AG04449 (cell line): ENCODE measurements at regions not wholly inside any gene's neighbourhood (a gene's known extent, or its start where the extent isn't known, plus 50 kb on each side); places are given as distances from the start of the nearest gene placed in this dataset.

Experiments used
- CTCF ChIA-PET: fragments of 350-600 bp; formaldehyde crosslinking; extraction: SDS; loops from one replicate; lab custom pipeline; 2021; ENCODE audit warnings: antibody characterized with exemption; lab: Yijun Ruan, JAX
- POLR2A ChIA-PET: fragments of 400-600, 350-600 bp; formaldehyde crosslinking; extraction: SDS; loops from one replicate; lab custom pipeline; 2020; ENCODE audit warnings: antibody characterized with exemption, inconsistent platforms; lab: Yijun Ruan, JAX
- DNase-seq: peaks from one replicate; pipeline ENCODE4 v3.0.0-alpha.2; 2010; ENCODE audit warnings: low read depth, low spot score
- H3K4me3 ChIP-seq: 2 replicates; pipeline ENCODE4 v1.5.1; 2011; ENCODE audit warnings: low read depth, mild to moderate bottlenecking, control low read depth, low read length
- TF ChIP-seq, protein P1 (sequence below): IDR thresholded peaks from one replicate; pipeline ENCODE4 v1.5.1; 2011; ENCODE audit warnings: mild to moderate bottlenecking, moderate library complexity, low read length, control low read depth, inconsistent platforms; ENCODE audit not compliant: insufficient read depth; ENCODE audit errors: missing control alignments

DNA sequence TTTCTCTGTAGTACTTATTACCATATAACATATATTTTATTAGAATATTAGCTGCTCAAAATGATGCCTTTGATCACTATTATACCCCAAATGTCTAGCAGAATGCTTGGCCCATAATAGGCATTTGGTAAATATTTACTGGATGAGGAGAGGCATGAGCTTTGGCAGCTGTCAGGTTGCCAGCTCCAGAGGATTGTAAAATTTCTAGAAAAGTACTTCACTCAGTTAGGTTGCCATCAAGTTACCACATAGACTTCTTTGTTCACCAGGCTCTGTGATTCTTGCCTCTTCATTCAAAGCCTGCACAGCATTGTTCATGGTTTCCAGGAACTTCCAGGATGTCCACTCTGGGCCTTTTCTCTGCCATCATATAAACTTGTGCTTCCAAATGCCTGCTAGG, 582.8 kb downstream of the PDCD6IP start:
- TF ChIP-seq, protein P1, sequence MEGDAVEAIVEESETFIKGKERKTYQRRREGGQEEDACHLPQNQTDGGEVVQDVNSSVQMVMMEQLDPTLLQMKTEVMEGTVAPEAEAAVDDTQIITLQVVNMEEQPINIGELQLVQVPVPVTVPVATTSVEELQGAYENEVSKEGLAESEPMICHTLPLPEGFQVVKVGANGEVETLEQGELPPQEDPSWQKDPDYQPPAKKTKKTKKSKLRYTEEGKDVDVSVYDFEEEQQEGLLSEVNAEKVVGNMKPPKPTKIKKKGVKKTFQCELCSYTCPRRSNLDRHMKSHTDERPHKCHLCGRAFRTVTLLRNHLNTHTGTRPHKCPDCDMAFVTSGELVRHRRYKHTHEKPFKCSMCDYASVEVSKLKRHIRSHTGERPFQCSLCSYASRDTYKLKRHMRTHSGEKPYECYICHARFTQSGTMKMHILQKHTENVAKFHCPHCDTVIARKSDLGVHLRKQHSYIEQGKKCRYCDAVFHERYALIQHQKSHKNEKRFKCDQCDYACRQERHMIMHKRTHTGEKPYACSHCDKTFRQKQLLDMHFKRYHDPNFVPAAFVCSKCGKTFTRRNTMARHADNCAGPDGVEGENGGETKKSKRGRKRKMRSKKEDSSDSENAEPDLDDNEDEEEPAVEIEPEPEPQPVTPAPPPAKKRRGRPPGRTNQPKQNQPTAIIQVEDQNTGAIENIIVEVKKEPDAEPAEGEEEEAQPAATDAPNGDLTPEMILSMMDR, result no peak
- H3K4me3 ChIP-seq, result no peak overlapping the region
- POLR2A ChIA-PET, result no interaction called here
- no peak for DNase-seq
- CTCF ChIA-PET, result no interaction called here

DNA sequence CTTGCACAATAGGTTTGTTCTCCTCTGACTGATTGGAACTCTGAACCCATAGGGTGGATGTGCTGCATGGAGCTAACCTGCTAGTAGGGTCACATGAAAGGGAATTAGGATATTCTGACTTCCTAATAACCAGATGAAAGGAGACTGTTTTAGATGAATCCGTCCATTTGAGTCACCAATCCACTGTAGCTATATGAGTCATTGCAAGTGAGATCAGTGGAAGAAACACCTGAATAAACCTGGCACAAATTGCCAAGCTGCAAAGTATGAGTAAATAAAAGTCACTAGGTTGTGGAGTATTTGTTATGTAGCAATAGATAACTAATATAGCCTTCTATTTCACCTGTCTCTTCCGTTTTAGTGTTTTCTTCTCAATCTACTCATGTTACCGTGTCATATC, 584.4 kb downstream of the PDCD6IP start:
- CTCF ChIA-PET, result no interaction called here
- TF ChIP-seq, protein P1, result no peak
- POLR2A ChIA-PET, result no interaction called here
- no peak for DNase-seq
- no peak overlapping the region for H3K4me3 ChIP-seq

DNA sequence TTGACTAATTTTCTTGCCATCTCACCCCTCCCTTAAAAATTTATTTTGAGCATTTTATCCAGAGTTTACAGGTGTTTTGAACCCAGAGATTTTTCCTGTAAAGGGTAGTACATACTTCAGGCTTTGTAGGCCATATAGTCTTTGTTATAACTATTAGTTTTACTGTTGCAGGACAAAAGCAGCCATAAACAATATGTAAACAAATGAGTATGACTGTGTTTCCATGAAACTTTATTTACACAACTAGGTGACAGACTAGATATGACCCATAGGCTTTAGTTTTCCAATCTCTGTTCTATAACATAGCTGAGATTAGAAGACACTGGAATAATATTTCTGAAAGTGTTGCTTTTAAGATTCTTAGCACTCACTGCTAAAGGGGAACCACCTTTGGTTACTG, 587.9 kb downstream of the PDCD6IP start:
- no peak overlapping the region for H3K4me3 ChIP-seq
- no peak for DNase-seq
- TF ChIP-seq, protein P1, result no peak
- CTCF ChIA-PET, result interaction anchor here (1.3 kb wide), 1 partner anchor 406 kb away, joined by 3 read pairs; no protein-coding TSS in a partner anchor
- POLR2A ChIA-PET, result no interaction called here

DNA sequence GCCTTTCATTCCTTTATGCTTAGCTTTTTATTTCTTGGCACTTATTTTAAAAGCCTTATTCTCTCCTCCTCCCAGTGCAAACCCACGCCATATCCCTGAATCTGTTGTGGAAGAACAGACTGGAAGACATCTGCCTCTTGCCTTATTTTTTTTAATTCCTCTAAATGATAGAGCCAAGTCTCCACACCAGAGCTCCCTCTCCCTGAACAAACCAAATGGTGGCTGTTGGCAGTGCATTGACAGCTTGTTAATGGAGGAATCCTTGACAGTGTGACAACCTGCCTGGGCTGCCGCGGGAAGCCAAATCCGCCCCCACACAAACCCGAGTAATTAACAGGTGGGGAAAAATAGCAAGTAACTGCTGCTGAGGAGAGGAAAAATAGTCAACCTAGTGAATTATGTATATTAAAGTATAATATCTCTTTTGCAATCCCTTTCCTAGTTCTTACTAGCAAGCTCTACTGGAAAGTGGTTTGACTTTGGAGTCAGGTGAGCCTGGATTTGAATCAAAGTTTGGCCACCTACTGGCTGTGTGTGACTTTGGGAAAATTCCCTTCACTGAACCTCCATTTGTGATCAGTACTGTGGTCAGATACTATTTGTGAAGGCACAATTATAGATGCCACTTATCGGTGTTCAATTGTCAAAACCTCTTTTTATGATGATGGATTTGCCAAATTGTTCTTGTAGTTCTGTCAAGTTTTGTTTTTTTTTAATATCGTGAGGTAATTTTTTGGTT, 589.6 kb downstream of the PDCD6IP start:
- ChIA-PET POLR2A (no interaction called here), CTCF (no interaction called here)
- DNase-seq, result no peak

DNA sequence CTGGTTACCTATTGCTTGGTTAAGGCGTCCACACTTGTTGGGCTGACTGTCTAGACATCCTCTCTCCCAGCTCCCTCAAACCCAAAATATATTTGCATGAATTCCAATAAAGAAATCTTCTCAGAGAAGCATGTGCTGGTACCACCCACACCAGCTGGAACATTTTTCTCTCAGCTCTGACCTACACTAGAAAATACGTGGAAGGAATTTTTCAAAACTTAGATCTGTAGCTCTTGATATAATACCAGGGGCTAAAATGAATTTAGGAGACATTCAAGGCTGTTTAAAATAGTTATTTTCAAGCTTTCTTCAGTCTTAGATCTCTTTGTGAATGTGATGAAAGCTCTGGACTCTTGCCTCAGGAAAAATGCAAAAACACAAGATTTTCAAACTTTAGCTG, 590.4 kb downstream of the PDCD6IP start:
- no peak overlapping the region for H3K4me3 ChIP-seq
- TF ChIP-seq, protein P1, result no peak
- ChIA-PET POLR2A (no interaction called here), CTCF (no interaction called here)
- no peak for DNase-seq

More for the DNA sequence above, 589.6 kb downstream of the PDCD6IP start:
- H3K4me3 ChIP-seq, result no peak overlapping the region
- TF ChIP-seq, protein P1, result no peak

DNA sequence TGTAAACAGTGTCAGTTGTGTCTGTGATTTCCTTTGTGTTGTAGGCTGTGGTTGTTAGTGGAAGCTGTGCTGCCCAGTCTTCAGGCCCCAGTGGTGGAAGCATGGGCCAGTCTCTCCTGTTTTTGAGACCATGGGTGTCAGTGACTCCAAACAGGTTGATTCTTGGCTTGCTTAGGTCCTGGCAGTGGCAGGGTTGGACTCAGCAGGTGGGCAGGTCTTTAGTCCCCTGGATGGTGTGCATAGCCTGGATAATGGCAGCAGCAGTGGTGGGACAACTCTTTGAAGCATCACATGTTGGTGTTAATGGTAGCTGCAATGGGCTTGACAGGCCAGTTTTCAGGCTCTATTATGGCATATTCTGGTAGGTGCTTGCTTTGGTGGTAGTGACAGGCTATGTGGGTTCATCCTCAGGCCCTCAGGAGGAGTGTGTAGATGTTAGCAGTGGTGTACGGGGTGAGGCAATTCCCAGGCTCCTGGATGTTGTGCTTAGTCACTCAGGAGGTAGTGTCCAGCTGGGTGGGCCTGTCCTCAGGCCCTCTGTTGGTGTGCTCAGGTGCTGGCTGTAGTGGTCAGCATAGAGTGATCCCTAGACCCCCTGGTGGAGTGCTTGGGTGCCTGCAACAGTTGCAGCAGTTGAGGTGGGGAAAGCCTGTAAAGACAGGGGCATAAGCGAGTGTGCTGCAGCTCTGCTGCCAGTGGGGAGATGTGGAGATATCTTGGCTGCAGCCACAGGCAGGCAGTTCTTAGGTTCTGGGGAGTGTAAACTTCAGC, 596.7 kb downstream of the PDCD6IP start:
- POLR2A ChIA-PET, result no interaction called here
- TF ChIP-seq, protein P1, result no peak
- CTCF ChIA-PET, result no interaction called here
- no peak overlapping the region for H3K4me3 ChIP-seq
- no peak for DNase-seq
